ENCODE measurements at regions not wholly inside any gene's neighbourhood (a gene's known extent, or its start where the extent isn't known, plus 50 kb on each side); places are given as distances from the start of the nearest gene placed in this dataset.
A peak's percentile ranks its signal among the peaks of the same experiment; 100 is the strongest.

- H2AFZ ChIP-seq (ENCODE audit: insufficient read depth, low read length, poor library complexity), result no peak overlapping the region
- H4K12ac ChIP-seq (ENCODE audit: low read depth, low read length), result no peak overlapping the region
- no peaks in the 10 kb centered on the region for H3K36me3 ChIP-seq (ENCODE audit: control insufficient read depth in 1 of 2, insufficient read depth in 2 of 2, low read length in 2 of 2)
- H3K27me3 ChIP-seq (ENCODE audit: insufficient read depth, low read length), result no peaks in the 10 kb centered on the region
- no peak overlapping the region for H2BK12ac ChIP-seq (ENCODE audit: low read length)
- no peak for DNase-seq
- H3K79me1 ChIP-seq (ENCODE audit: low read length), result no peaks in the 10 kb centered on the region
- H3K4me3 ChIP-seq (ENCODE audit: low read depth, low read length), result no peak overlapping the region
- H4K8ac ChIP-seq (ENCODE audit: low read depth, low read length), result no peak overlapping the region
- no peak overlapping the region for H3K18ac ChIP-seq (ENCODE audit: low read length)
- no peaks in the 10 kb centered on the region for H3K79me2 ChIP-seq (ENCODE audit: control insufficient read depth, insufficient read depth, low read length, poor library complexity)
- no peak overlapping the region for H2BK5ac ChIP-seq (ENCODE audit: low read depth, low read length, poor library complexity)
- peaks cover 2% of the 10 kb centered on the region for H3K9me3 ChIP-seq (ENCODE audit: insufficient read depth, low read depth, low read length)
- no peak overlapping the region for H3K23ac ChIP-seq (ENCODE audit: low read length)
- no peak overlapping the region for H3K4ac ChIP-seq (ENCODE audit: low read depth, low read length)
- H3K4me1 ChIP-seq (ENCODE audit: control insufficient read depth in 1 of 2, insufficient read depth in 2 of 2, low read length in 2 of 2), result peaks cover 0 to 2% of the 10 kb centered on the region in 2 experiments
- no peak overlapping the region for H3K14ac ChIP-seq (ENCODE audit: low read length)
- H3K27ac ChIP-seq (ENCODE audit: low read depth, low read length), result no peak overlapping the region
- H2BK120ac ChIP-seq (ENCODE audit: insufficient read depth, low read length, poor library complexity), result no peak overlapping the region
- WGBS (ENCODE audit: extremely low coverage, insufficient coverage, insufficient read length), result no CpG with 5 or more reads among the region's 3 CpGs
- H3K9ac ChIP-seq (ENCODE audit: low read length), result no peak overlapping the region
- no peak overlapping the region for H3K4me2 ChIP-seq (ENCODE audit: low read length)
- H4K91ac ChIP-seq (ENCODE audit: low read depth, low read length), result no peak overlapping the region
- no peak overlapping the region for H2AK5ac ChIP-seq (ENCODE audit: low read length)
Observed at GRCh38 chr15:39279311-39279710, 301.6 kb upstream of the THBS1 start.

- Histone ChIP-seq H2AFZ (ENCODE audit: insufficient read depth, low read length, poor library complexity) (no peak overlapping the region), H3K4me2 (ENCODE audit: low read length) (no peak overlapping the region), H3K27ac (ENCODE audit: low read depth, low read length) (no peak overlapping the region), H3K4ac (ENCODE audit: low read depth, low read length) (no peak overlapping the region), H3K36me3 (ENCODE audit: control insufficient read depth in 1 of 2, insufficient read depth in 2 of 2, low read length in 2 of 2) (no peaks in the 10 kb centered on the region), H3K18ac (ENCODE audit: low read length) (no peak overlapping the region), H3K9me3 (ENCODE audit: insufficient read depth, low read depth, low read length) (peaks cover 2% of the 10 kb centered on the region), H2BK120ac (ENCODE audit: insufficient read depth, low read length, poor library complexity) (no peak overlapping the region), H3K4me3 (ENCODE audit: low read depth, low read length) (no peak overlapping the region), H2BK12ac (ENCODE audit: low read length) (no peak overlapping the region), H2BK5ac (ENCODE audit: low read depth, low read length, poor library complexity) (no peak overlapping the region), H3K79me1 (ENCODE audit: low read length) (no peaks in the 10 kb centered on the region), H3K79me2 (ENCODE audit: control insufficient read depth, insufficient read depth, low read length, poor library complexity) (no peaks in the 10 kb centered on the region), H3K14ac (ENCODE audit: low read length) (no peak overlapping the region), H4K8ac (ENCODE audit: low read depth, low read length) (no peak overlapping the region), H3K9ac (ENCODE audit: low read length) (no peak overlapping the region), H4K91ac (ENCODE audit: low read depth, low read length) (no peak overlapping the region), H3K27me3 (ENCODE audit: insufficient read depth, low read length) (no peaks in the 10 kb centered on the region), H4K12ac (ENCODE audit: low read depth, low read length) (no peak overlapping the region), H3K4me1 (ENCODE audit: control insufficient read depth in 1 of 2, insufficient read depth in 2 of 2, low read length in 2 of 2) (peaks cover 0 to 2% of the 10 kb centered on the region in 2 experiments), H2AK5ac (ENCODE audit: low read length) (no peak overlapping the region), H3K23ac (ENCODE audit: low read length) (no peak overlapping the region)
- WGBS (ENCODE audit: extremely low coverage, insufficient coverage, insufficient read length), result no CpG with 5 or more reads among the region's 1 CpG
- DNase-seq, result peak in 1 of 2 donors; percentile 50
Observed at GRCh38 chr15:39281094-39281493, 299.8 kb upstream of the THBS1 start.

DNA sequence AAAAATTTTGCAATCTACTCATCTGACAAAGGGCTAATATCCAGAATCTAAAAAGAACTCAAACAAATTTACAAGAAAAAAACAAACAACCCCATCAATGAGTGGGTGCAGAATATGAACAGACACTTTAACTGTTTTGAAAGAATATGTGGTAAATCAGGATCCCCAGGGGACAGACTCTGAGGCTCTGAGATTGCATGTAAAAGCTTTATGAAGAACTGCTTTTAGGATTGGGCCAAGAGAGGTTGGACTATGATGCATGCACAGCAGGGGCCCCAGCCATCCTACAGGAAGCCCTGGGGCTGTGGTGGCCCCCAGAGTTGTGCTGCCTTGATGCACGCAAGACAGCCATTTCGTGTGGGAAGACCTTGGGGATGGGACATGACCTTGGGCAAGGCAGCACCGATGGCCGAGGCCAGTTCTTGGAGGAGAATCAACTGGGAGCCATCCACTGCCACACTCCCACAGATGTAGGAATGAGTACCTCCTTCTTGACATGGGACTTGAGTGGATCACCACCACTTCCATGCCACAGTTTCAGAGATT, 298.1 kb upstream of the THBS1 start:
- H2AFZ ChIP-seq (ENCODE audit: insufficient read depth, low read length, poor library complexity), result no peak overlapping the region
- H3K14ac ChIP-seq (ENCODE audit: low read length), result no peak overlapping the region
- no peak overlapping the region for H4K8ac ChIP-seq (ENCODE audit: low read depth, low read length)
- no peaks in the 10 kb centered on the region for H3K79me1 ChIP-seq (ENCODE audit: low read length)
- no peak overlapping the region for H3K4me3 ChIP-seq (ENCODE audit: low read depth, low read length)
- H3K9ac ChIP-seq (ENCODE audit: low read length), result no peak overlapping the region
- H3K9me3 ChIP-seq (ENCODE audit: insufficient read depth, low read depth, low read length), result peaks cover 2% of the 10 kb centered on the region
- no peak overlapping the region for H2BK12ac ChIP-seq (ENCODE audit: low read length)
- no peak overlapping the region for H3K18ac ChIP-seq (ENCODE audit: low read length)
- no CpG with 5 or more reads among the region's 4 CpGs for WGBS (ENCODE audit: extremely low coverage, insufficient coverage, insufficient read length)
- no peak for DNase-seq
- no peak overlapping the region for H4K12ac ChIP-seq (ENCODE audit: low read depth, low read length)
- H3K27ac ChIP-seq (ENCODE audit: low read depth, low read length), result no peak overlapping the region
- no peaks in the 10 kb centered on the region for H3K27me3 ChIP-seq (ENCODE audit: insufficient read depth, low read length)
- no peak overlapping the region for H4K91ac ChIP-seq (ENCODE audit: low read depth, low read length)
- no peak overlapping the region for H2AK5ac ChIP-seq (ENCODE audit: low read length)
- no peak overlapping the region for H3K4me2 ChIP-seq (ENCODE audit: low read length)
- H3K4ac ChIP-seq (ENCODE audit: low read depth, low read length), result no peak overlapping the region
- H3K79me2 ChIP-seq (ENCODE audit: control insufficient read depth, insufficient read depth, low read length, poor library complexity), result no peaks in the 10 kb centered on the region
- H3K36me3 ChIP-seq (ENCODE audit: control insufficient read depth in 1 of 2, insufficient read depth in 2 of 2, low read length in 2 of 2), result no peaks in the 10 kb centered on the region
- H3K4me1 ChIP-seq (ENCODE audit: control insufficient read depth in 1 of 2, insufficient read depth in 2 of 2, low read length in 2 of 2), result peaks cover 0 to 4% of the 10 kb centered on the region in 2 experiments
- no peak overlapping the region for H2BK120ac ChIP-seq (ENCODE audit: insufficient read depth, low read length, poor library complexity)
- H2BK5ac ChIP-seq (ENCODE audit: low read depth, low read length, poor library complexity), result no peak overlapping the region
- no peak overlapping the region for H3K23ac ChIP-seq (ENCODE audit: low read length)

GRCh38 chr15:39283531-39283930, 297.3 kb upstream of the THBS1 start:
- Histone ChIP-seq H2BK120ac (ENCODE audit: insufficient read depth, low read length, poor library complexity) (no peak overlapping the region), H3K4me3 (ENCODE audit: low read depth, low read length) (no peak overlapping the region), H3K27me3 (ENCODE audit: insufficient read depth, low read length) (no peaks in the 10 kb centered on the region), H2AK5ac (ENCODE audit: low read length) (no peak overlapping the region), H2BK5ac (ENCODE audit: low read depth, low read length, poor library complexity) (no peak overlapping the region), H3K79me2 (ENCODE audit: control insufficient read depth, insufficient read depth, low read length, poor library complexity) (no peaks in the 10 kb centered on the region), H3K14ac (ENCODE audit: low read length) (no peak overlapping the region), H3K18ac (ENCODE audit: low read length) (no peak overlapping the region), H3K79me1 (ENCODE audit: low read length) (no peaks in the 10 kb centered on the region), H3K36me3 (ENCODE audit: control insufficient read depth in 1 of 2, insufficient read depth in 2 of 2, low read length in 2 of 2) (no peaks in the 10 kb centered on the region), H4K8ac (ENCODE audit: low read depth, low read length) (no peak overlapping the region), H3K4me1 (ENCODE audit: control insufficient read depth in 1 of 2, insufficient read depth in 2 of 2, low read length in 2 of 2) (peaks cover 0 to 4% of the 10 kb centered on the region in 2 experiments), H3K27ac (ENCODE audit: low read depth, low read length) (no peak overlapping the region), H3K9me3 (ENCODE audit: insufficient read depth, low read depth, low read length) (peaks cover 2% of the 10 kb centered on the region), H3K4me2 (ENCODE audit: low read length) (no peak overlapping the region), H2AFZ (ENCODE audit: insufficient read depth, low read length, poor library complexity) (no peak overlapping the region), H2BK12ac (ENCODE audit: low read length) (no peak overlapping the region), H3K9ac (ENCODE audit: low read length) (no peak overlapping the region), H4K12ac (ENCODE audit: low read depth, low read length) (no peak overlapping the region), H3K4ac (ENCODE audit: low read depth, low read length) (no peak overlapping the region), H3K23ac (ENCODE audit: low read length) (no peak overlapping the region), H4K91ac (ENCODE audit: low read depth, low read length) (no peak overlapping the region)
- no peak for DNase-seq

Data from trophoblast cell (in vitro differentiated cells and primary cell).